Activated CD4-positive, CD25-positive, alpha-beta regulatory T cell treated with anti-CD3 and anti-CD28 coated beads, Interleukin-2, amount 50 U/mL, for 24 hours (primary cell): ENCODE measurements at regions not wholly inside any gene's neighbourhood (a gene's known extent, or its start where the extent isn't known, plus 50 kb on each side); places are given as distances from the start of the nearest gene placed in this dataset.

Source experiments
- ATAC-seq, 2 donors: fragments of 150-1000 bp; cut with Tn5 transposase; one replicate each; pipeline ENCODE4 v1.10.0; 2021; ENCODE audit warnings: mild to moderate bottlenecking in 1 of 2, moderate library complexity in 1 of 2

DNA sequence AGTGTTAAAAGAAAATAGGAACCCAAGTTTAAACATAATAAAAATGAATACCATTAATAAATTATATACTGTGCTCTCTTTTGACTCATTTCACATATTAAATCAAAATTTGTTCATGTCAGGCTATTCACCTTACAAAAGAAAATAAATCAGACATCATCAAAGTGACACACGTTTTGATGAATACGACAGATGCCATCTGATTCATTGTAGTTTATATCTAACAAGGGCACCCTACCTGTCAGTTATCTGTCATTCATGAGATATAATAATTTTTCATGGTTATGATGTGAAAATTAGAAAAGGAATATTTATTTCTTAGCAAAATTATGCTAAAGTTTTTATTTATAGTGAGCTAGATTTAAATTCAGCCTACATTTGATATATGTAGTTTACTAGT, 188.1 kb upstream of the PCDH17 start:
- no peak for ATAC-seq

- ATAC-seq: no peak
These were observed 181.2 kb upstream of the PCDH17 start for GRCh38 chr13:57450356-57450755.

- no peak for ATAC-seq
These were observed 179.3 kb upstream of the PCDH17 start for GRCh38 chr13:57452228-57452627.

GRCh38 chr13:57470491-57470890, 161.1 kb upstream of the PCDH17 start:
- no peak for ATAC-seq

- ATAC-seq: no peak
These were observed 140.2 kb upstream of the PCDH17 start for GRCh38 chr13:57491318-57491717.

DNA sequence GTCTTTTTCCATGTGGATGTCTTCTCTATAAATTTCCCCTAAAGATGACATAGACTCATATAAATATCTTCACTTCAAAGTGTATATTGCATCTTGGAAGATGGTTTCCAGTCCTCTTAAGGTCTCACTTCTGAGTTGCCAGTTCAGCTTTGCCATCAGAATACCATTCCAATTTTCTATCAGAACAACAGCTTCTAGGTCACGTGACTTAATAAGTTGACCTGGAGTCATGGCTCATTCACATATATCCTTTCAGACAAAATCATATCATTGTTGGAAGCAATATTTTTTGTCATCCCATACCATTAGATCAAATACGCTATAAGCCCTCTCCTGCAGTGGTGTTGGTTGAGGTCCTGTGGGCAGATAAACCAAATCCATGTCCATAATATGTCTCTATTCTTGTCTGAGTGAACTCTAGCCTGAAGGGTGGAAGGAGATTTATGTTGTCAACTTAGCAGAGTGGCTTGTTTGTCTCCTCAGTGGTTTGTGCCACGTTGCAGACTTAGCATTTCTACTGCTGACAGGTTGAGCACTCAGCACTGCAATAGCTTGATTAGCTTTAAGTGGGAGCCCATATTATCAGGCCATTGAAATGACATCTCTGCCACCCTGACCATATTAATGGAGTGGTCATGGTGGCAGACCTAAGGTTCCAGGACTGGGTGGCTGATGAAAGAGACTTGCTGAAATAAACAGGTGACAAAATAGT, 123.6 kb upstream of the PCDH17 start:
- ATAC-seq: no peak

GRCh38 chr13:57511603-57512002, 119.9 kb upstream of the PCDH17 start:
- no peak for ATAC-seq

DNA sequence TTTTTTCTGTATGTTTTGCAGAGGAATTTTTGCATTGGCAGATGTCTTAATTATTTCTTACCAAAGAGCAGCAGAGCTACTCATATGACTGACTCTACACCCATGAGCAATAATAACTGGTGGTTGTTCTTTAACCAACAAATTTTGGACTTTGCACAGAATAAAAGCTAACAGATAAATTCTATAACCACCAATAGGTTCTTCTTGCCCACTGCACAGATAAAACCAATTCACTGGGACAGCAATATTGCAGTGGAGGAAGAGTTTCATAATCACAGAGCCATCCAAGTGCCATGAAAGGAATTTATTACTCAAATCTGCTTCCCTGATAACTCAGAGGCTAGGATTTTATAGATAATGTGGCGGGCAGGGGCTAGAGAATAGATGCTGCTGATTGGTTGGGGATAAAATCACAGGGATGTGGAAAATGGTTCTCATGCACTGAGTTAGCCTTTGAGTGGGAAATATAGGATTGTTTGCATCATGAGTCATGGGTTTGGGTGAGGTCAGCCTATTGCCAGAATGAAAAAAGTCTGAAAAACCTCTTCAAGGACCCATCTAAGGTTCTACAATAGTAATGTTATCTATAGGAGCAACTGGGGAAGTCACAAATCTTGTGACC, 104.3 kb upstream of the PCDH17 start:
- ATAC-seq: no peak

DNA sequence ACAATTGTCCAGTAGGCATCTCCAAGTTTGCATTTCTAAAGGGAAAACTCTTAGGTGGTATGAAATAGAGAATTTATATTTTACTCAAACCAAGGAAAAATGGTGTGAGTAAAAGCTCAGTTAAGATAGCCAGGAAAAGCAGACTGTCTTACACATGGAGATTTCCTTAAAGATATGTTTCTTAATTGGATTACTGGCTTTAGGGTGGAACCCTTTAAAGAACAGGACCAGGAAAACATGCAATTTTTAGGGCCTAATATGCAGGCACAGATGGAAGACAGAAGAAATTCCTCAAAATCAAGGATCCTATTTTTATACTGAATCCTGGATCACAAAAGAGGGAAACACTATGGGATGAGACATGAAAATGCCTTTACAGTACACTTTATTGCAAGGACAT, 100.3 kb upstream of the PCDH17 start:
- no peak for ATAC-seq

DNA sequence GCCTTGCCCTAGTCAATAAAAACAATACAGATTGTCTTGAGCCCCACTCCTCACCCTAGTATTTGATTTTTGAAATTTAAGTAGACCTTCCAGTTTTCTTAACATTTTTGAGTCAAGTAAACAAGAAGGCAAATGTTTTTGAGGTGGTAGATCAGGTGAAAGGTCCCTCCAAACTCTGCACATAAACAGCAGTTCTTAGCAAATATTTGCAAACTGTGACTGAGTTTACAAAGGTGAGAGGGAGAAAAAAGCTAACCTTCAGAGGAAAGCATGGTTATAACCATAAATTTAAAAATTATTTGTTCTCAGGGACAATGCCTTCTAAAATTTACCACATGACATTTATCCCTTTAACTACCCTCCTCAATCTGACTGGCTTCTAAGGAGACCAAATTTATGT, 84.6 kb upstream of the PCDH17 start:
- ATAC-seq: no peak

DNA sequence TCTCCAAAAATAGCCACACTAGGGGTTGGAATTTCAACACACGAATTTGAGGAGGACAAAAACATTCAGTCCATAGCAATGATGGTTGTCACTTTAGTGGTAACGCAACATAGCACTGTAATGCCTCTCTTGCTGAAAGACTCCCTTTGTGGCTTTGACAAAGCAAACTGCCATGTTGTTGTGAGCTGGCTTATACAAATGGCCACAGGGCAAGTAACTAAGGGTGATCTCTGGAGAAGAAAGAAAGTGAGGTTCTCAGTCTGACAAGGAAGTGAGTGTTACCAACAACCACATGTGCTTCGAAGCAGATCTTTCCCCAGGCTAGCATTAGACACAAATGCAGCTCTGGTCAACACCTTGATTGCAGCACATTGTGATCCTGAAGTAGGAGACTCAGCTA, 79.1 kb upstream of the PCDH17 start:
- no peak for ATAC-seq

GRCh38 chr13:57553932-57554331, 77.6 kb upstream of the PCDH17 start:
- ATAC-seq: no peak

DNA sequence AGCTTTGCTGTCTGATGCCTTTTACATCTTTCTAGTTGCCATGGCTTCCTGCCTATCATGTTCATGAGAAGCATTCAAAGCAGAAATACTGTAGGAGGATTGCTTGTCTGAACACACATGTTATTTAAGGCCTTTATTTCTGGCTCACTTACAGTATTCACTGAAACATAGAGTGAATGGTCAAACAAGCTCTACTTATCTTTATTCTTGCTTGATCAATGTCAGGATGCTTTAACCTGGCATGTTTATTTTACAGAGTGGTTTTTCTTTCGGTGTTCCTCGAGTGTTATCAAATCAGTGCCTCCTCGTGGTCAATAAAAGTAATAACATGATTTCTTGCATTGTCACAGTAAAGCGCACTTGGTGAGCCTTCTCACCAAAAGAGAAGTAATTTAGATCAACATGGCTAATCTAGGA, 73.5 kb upstream of the PCDH17 start:
- no peak for ATAC-seq

DNA sequence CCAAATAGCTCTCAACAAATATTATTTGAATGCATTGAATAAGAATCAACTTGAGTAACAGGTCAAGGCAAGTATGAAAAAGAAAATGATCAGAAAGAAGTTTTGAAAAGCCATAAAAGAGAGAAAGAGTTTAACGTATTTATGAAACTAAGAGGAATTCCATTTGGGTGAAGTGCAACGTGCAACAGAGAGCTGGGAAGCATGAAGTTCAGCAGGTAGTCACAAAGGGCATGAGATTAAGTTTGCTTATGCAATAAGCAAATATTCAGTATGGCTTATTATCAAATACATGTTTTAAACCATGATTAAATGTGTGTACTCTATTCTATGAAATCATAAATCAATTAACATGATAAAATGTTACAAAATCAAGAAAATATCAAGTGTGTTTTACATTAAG, 62.7 kb upstream of the PCDH17 start:
- ATAC-seq: no peak

DNA sequence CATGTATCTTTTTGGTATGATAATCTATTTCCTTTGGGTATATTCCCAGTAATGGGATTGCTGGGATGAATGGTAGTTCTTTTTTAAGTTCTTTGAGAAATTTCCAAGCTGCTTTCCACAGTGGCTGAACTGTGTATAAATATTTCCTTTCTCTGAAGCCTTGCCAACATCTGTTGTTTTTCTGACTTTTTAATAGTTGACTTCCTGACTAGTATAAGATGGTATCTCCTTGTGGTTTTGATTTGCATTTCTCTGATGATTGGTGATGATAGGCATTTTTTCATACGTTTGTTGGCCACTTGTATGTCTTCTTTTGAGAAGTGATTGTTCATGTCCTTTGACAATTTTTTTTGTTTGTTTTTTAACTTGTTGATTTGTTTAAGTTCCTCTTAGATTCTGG, 61.6 kb upstream of the PCDH17 start:
- ATAC-seq: no peak
